HCT116 (cell line): ENCODE measurements at regions not wholly inside any gene's neighbourhood (a gene's known extent, or its start where the extent isn't known, plus 50 kb on each side); places are given as distances from the start of the nearest gene placed in this dataset.

Experiments
- ATAC-seq: fragments of 200-7000 bp; cut with Tn5 transposase; 2 replicates; pipeline ENCODE4 v1.9.1; 2020; ENCODE audit warnings: mild to moderate bottlenecking, moderate library complexity
- BruUV-seq: library from RNA; stranded (reverse); fragments of 400-500 nt; replicated peaks from 2 replicates; lab custom pipeline; 2021; lab: Mats Ljungman, UMichigan
- CTCF ChIA-PET: fragments of 300-600 bp; sonication (Branson Sonifier 250); formaldehyde crosslinking; loops from one replicate; lab custom pipeline; 2021; ENCODE audit warnings: antibody characterized with exemption; lab: Charles Lee
- POLR2A ChIA-PET: fragments of 300-600, 350-600 bp; sonication (Branson Sonifier 250); formaldehyde crosslinking; loops from one replicate; lab custom pipeline; 2021; ENCODE audit warnings: antibody characterized with exemption; lab: Charles Lee
- RAD21 ChIA-PET, 2 experiments: fragments of 300-600 bp; sonication (Branson Sonifier 250); formaldehyde crosslinking; loops; one replicate each; lab custom pipeline; 2023; ENCODE audit warnings: low total read pairs in 2 of 2; ENCODE audit not compliant: uncharacterized antibody in 2 of 2, unreplicated experiment in 2 of 2, low non-redundant PET in 1 of 2; lab: Charles Lee
- DNase-seq: peaks from one replicate; pipeline ENCODE4 v3.0.0-alpha.2; 2010; ENCODE audit warnings: low read depth, low spot score
- H2AFZ ChIP-seq: fragments of 200-600 bp; shearing (Covaris generic), sonication (generic); 2 replicates; pipeline ENCODE4 v1.6.1; 2017; ENCODE audit warnings: low read depth, mixed run types, mixed read lengths, antibody characterized with exemption, low read length; ENCODE audit not compliant: poor library complexity, severe bottlenecking
- H3K27ac ChIP-seq: 2 replicates; pipeline ENCODE4 v1.5.1; 2012; ENCODE audit warnings: low read depth, low read length
- H3K27me3 ChIP-seq: fragments of 200-600 bp; sonication (generic); 2 replicates; pipeline ENCODE4 v1.6.1; 2016; ENCODE audit warnings: mixed run types, low read length, mixed read lengths; ENCODE audit not compliant: insufficient read depth
- H3K36me3 ChIP-seq, 2 experiments: fragments of 200-500 bp in 1 of 2; fragments of 200-600 bp in 1 of 2; sonication (Bioruptor generic) in 1 of 2; sonication (generic) in 1 of 2; 2 replicates each; pipeline versions ENCODE4 v1.5.1 to v1.6.1; 2014 to 2016; ENCODE audit warnings: low read length in 2 of 2, inconsistent platforms in 1 of 2, mixed read lengths in 1 of 2, mixed run types in 1 of 2; ENCODE audit not compliant: insufficient read depth in 2 of 2, control insufficient read depth in 1 of 2
- H3K4me1 ChIP-seq, 2 experiments: fragments of 200-600 bp in 1 of 2; sonication (generic) in 1 of 2; 2 replicates each; pipeline versions ENCODE4 v1.5.1 to v1.6.1; 2012 to 2017; ENCODE audit warnings: low read length in 2 of 2, inconsistent platforms in 1 of 2, mild to moderate bottlenecking in 1 of 2, mixed read lengths in 1 of 2, mixed run types in 1 of 2, moderate library complexity in 1 of 2; ENCODE audit not compliant: insufficient read depth in 2 of 2, control insufficient read depth in 1 of 2
- H3K4me2 ChIP-seq: fragments of 200-600 bp; sonication (generic); 2 replicates; pipeline ENCODE4 v1.6.1; 2017; ENCODE audit warnings: mixed run types, low read length, mixed read lengths
- H3K4me3 ChIP-seq, 2 experiments: fragments of 200-600 bp in 1 of 2; sonication (generic) in 1 of 2; replicated peaks in 1 of 2; 2 replicates each; pipeline ENCODE4 v1.5.1; 2011 to 2016; ENCODE audit warnings: low read length in 2 of 2, control low read depth in 1 of 2, low read depth in 1 of 2, mild to moderate bottlenecking in 1 of 2, mixed read lengths in 1 of 2, mixed run types in 1 of 2
- H3K79me2 ChIP-seq: fragments of 200-600 bp; sonication (generic); 2 replicates; pipeline ENCODE4 v1.6.1; 2017; ENCODE audit warnings: mild to moderate bottlenecking, mixed run types, low read length, moderate library complexity, mixed read lengths; ENCODE audit not compliant: insufficient read depth
- H3K9ac ChIP-seq: fragments of 200-600 bp; sonication (generic); 2 replicates; pipeline ENCODE4 v1.6.1; 2016; ENCODE audit warnings: low read length, mixed read lengths
- H3K9me2 ChIP-seq: fragments of 200-600 bp; sonication (generic), shearing (Covaris generic); 2 replicates; pipeline ENCODE4 v1.6.1; 2017; ENCODE audit warnings: mixed run types, mild to moderate bottlenecking, moderate library complexity; ENCODE audit not compliant: insufficient read depth
- H3K9me3 ChIP-seq, 2 experiments: fragments of 200-500 bp in 1 of 2; fragments of 200-600 bp in 1 of 2; sonication (Bioruptor generic) in 1 of 2; sonication (generic) in 1 of 2; 2 replicates each; pipeline ENCODE4 v1.6.1; 2014 to 2017; ENCODE audit warnings: low read length in 2 of 2, mixed read lengths in 2 of 2, inconsistent platforms in 1 of 2, low read depth in 1 of 2, mild to moderate bottlenecking in 1 of 2, mixed run types in 1 of 2, moderate library complexity in 1 of 2; ENCODE audit not compliant: control insufficient read depth in 1 of 2, insufficient read depth in 1 of 2
- H4K20me1 ChIP-seq: fragments of 200-600 bp; sonication (generic), shearing (Covaris generic); 2 replicates; pipeline ENCODE4 v1.6.1; 2017; ENCODE audit warnings: mixed run types, mild to moderate bottlenecking, moderate library complexity; ENCODE audit not compliant: insufficient read depth
- ATF3 ChIP-seq: IDR thresholded peaks from 2 replicates; pipeline ENCODE4 v1.6.1; 2012
- CBX3 ChIP-seq: IDR thresholded peaks from 2 replicates; pipeline ENCODE4 v1.6.1; 2012; ENCODE audit warnings: low read depth
- CTCF ChIP-seq, 3 experiments: fragments of 200-600 bp in 1 of 3; sonication (generic) in 1 of 3; IDR thresholded peaks in 2 of 3; conservative IDR thresholded peaks in 1 of 3; 2 replicates each; pipeline ENCODE4 v1.5.1; 2012 to 2017; ENCODE audit warnings: low read depth in 2 of 3, low read length in 2 of 3, antibody characterized with exemption in 1 of 3, borderline replicate concordance in 1 of 3, control low read depth in 1 of 3, mild to moderate bottlenecking in 1 of 3, mixed read lengths in 1 of 3, mixed run types in 1 of 3, moderate library complexity in 1 of 3; ENCODE audit not compliant: insufficient read depth in 1 of 3
- EGR1 ChIP-seq: IDR thresholded peaks from 2 replicates; pipeline ENCODE4 v1.6.1; 2012; ENCODE audit warnings: low read depth
- JUND ChIP-seq: IDR thresholded peaks from 2 replicates; pipeline ENCODE4 v1.6.1; 2012
- RAD21 ChIP-seq: IDR thresholded peaks from 2 replicates; pipeline ENCODE4 v1.6.1; 2012; ENCODE audit warnings: low read depth, mild to moderate bottlenecking
- REST ChIP-seq: IDR thresholded peaks from 2 replicates; pipeline ENCODE4 v1.6.1; 2012; ENCODE audit warnings: low read depth
- intact Hi-C: fragments of 100-400 bp; cut with micrococcal nuclease; formaldehyde crosslinking; loops from 2 replicates; pipeline ENCODE4 v1.10.0; 2022

GRCh38 chr2:199606193-199606780 lies 148.5 kb upstream of the SATB2 start:
- H3K27ac ChIP-seq: no peak overlapping the region
- CTCF ChIA-PET: interaction anchor here (0.9 to 2.0 kb wide), 6 partner anchors 9 to 1292 kb away, joined by 3 to 17 read pairs (median 4); no protein-coding TSS in a partner anchor
- no peaks in the 10 kb centered on the region for H3K9me3 ChIP-seq
- no peak overlapping the region for H2AFZ ChIP-seq
- peaks cover 3 to 6% of the 10 kb centered on the region in 2 experiments; a peak in 3 of 4 replicates for H3K4me1 ChIP-seq
- BruUV-seq: no TSS peak
- no peaks in the 10 kb centered on the region for H3K36me3 ChIP-seq
- intact Hi-C loops: no loop called here
- H3K4me2 ChIP-seq: no peak overlapping the region
- no peaks in the 10 kb centered on the region for H3K79me2 ChIP-seq
- TF ChIP-seq EGR1 (no peak), JUND (no peak), ATF3 (no peak), CTCF (IDR thresholded peaks at IDR 0.05 in 2 of 3, conservative IDR thresholded peaks at IDR 0.05 in 1 of 3; ENCODE audit: borderline replicate concordance in 1 of 3, insufficient read depth in 1 of 3, low read depth in 2 of 3, low read length in 2 of 3) (peak; percentile 17 to 54 (median 49); a peak in 4 of 6 replicates), RAD21 (peak; percentile 25; the same call in 1 of the 2 replicates), CBX3 (no peak), REST (no peak)
- RAD21 ChIA-PET: no interaction called here
- POLR2A ChIA-PET: no interaction called here
- H3K4me3 ChIP-seq: no peak overlapping the region
- no peak overlapping the region for H3K9ac ChIP-seq
- H3K27me3 ChIP-seq: no peaks in the 10 kb centered on the region
- ATAC-seq (peak; percentile 49; the same call in 1 of the 2 replicates), DNase-seq (no peak)
- no peaks in the 10 kb centered on the region for H4K20me1 ChIP-seq
- H3K9me2 ChIP-seq: no peaks in the 10 kb centered on the region
